Mesenchymal stem cell (in vitro differentiated cells and primary cell): ENCODE measurements at regions not wholly inside any gene's neighbourhood (a gene's known extent, or its start where the extent isn't known, plus 50 kb on each side); places are given as distances from the start of the nearest gene placed in this dataset.

Source experiments
- DNase-seq: peaks from one replicate; pipeline ENCODE4 v3.0.0-alpha.2; 2013
- H2AFZ ChIP-seq: one replicate; pipeline ENCODE4 v1.6.1; 2013; ENCODE audit warnings: low read depth, mild to moderate bottlenecking, control low read depth, inconsistent platforms, low read length, moderate library complexity
- H2AK5ac ChIP-seq: 2 replicates; pipeline ENCODE4 v1.6.1; 2013; ENCODE audit warnings: low read length, moderate library complexity, mild to moderate bottlenecking, inconsistent platforms; ENCODE audit not compliant: severe bottlenecking
- H2BK120ac ChIP-seq: one replicate; pipeline ENCODE4 v1.6.1; 2013; ENCODE audit warnings: low read depth, mild to moderate bottlenecking, inconsistent platforms, low read length, moderate library complexity
- H2BK12ac ChIP-seq, 2 experiments: one replicate each; pipeline ENCODE4 v1.6.1; 2013; ENCODE audit warnings: inconsistent platforms in 2 of 2, low read length in 2 of 2, mild to moderate bottlenecking in 2 of 2, moderate library complexity in 2 of 2, control low read depth in 1 of 2
- H2BK15ac ChIP-seq: one replicate; pipeline ENCODE4 v1.6.1; 2013; ENCODE audit warnings: mild to moderate bottlenecking, low read depth, inconsistent platforms; ENCODE audit not compliant: poor library complexity, severe bottlenecking
- H2BK5ac ChIP-seq: 2 replicates; pipeline ENCODE4 v1.6.1; 2013; ENCODE audit warnings: low read depth, mild to moderate bottlenecking, low read length, control low read depth, inconsistent platforms; ENCODE audit not compliant: poor library complexity, severe bottlenecking
- H3K14ac ChIP-seq, 2 experiments: one replicate each; pipeline ENCODE4 v1.6.1; 2013; ENCODE audit warnings: inconsistent platforms in 2 of 2, low read length in 2 of 2, control low read depth in 1 of 2, mild to moderate bottlenecking in 1 of 2, moderate library complexity in 1 of 2
- H3K18ac ChIP-seq, 2 experiments: one replicate each; pipeline ENCODE4 v1.6.1; 2013; ENCODE audit warnings: inconsistent platforms in 2 of 2, low read length in 2 of 2, control low read depth in 1 of 2, low read depth in 1 of 2, mild to moderate bottlenecking in 1 of 2
- H3K23ac ChIP-seq, 2 experiments: one replicate each; pipeline ENCODE4 v1.6.1; 2013; ENCODE audit warnings: inconsistent platforms in 2 of 2, low read length in 2 of 2, mild to moderate bottlenecking in 2 of 2, moderate library complexity in 2 of 2, control low read depth in 1 of 2
- H3K27ac ChIP-seq: 2 replicates; pipeline ENCODE4 v1.5.1; 2013; ENCODE audit warnings: mild to moderate bottlenecking, moderate library complexity, low read length, control low read depth, inconsistent platforms; ENCODE audit not compliant: poor library complexity, severe bottlenecking
- H3K27me3 ChIP-seq, 2 experiments: 2 replicates each; pipeline versions ENCODE4 v1.6.1 to v1.7.0; 2013; ENCODE audit warnings: low read length in 2 of 2, mild to moderate bottlenecking in 2 of 2, moderate library complexity in 2 of 2, control low read depth in 1 of 2, inconsistent platforms in 1 of 2; ENCODE audit not compliant: control insufficient read depth in 1 of 2, insufficient read depth in 1 of 2
- H3K36me3 ChIP-seq, 2 experiments: 2 replicates each; pipeline versions ENCODE4 v1.6.1 to v1.7.0; 2013; ENCODE audit warnings: low read length in 2 of 2, control low read depth in 1 of 2, inconsistent platforms in 1 of 2, low read depth in 1 of 2, mild to moderate bottlenecking in 1 of 2; ENCODE audit not compliant: insufficient read depth in 2 of 2, control insufficient read depth in 1 of 2
- H3K4ac ChIP-seq, 2 experiments: one replicate each; pipeline ENCODE4 v1.6.1; 2013; ENCODE audit warnings: inconsistent platforms in 2 of 2, low read length in 2 of 2, mild to moderate bottlenecking in 2 of 2, moderate library complexity in 2 of 2, control low read depth in 1 of 2, low read depth in 1 of 2
- H3K4me1 ChIP-seq: 2 replicates; pipeline ENCODE4 v1.6.1; 2013; ENCODE audit warnings: low read depth, low read length, control low read depth; ENCODE audit not compliant: control insufficient read depth, insufficient read depth
- H3K4me2 ChIP-seq: 2 replicates; pipeline ENCODE4 v1.6.1; 2013; ENCODE audit warnings: low read length, mild to moderate bottlenecking, inconsistent platforms; ENCODE audit not compliant: poor library complexity, severe bottlenecking
- H3K4me3 ChIP-seq, 2 experiments: 2 replicates each; pipeline versions ENCODE4 v1.5.1 to v1.7.0; 2013; ENCODE audit warnings: low read length in 2 of 2, mild to moderate bottlenecking in 2 of 2, control low read depth in 1 of 2, low read depth in 1 of 2; ENCODE audit not compliant: insufficient read depth in 1 of 2
- H3K79me1 ChIP-seq: replicated peaks from 2 replicates; pipeline ENCODE4 v1.6.1; 2013; ENCODE audit warnings: mild to moderate bottlenecking, control low read depth, low read length, inconsistent platforms; ENCODE audit not compliant: poor library complexity, severe bottlenecking
- H3K9ac ChIP-seq: 2 replicates; pipeline ENCODE4 v1.7.0; 2013; ENCODE audit warnings: mild to moderate bottlenecking, low read length, moderate library complexity
- H3K9me3 ChIP-seq: 2 replicates; pipeline ENCODE4 v1.7.0; 2013; ENCODE audit warnings: mild to moderate bottlenecking, low read length; ENCODE audit not compliant: control insufficient read depth
- H4K8ac ChIP-seq: one replicate; pipeline ENCODE4 v1.6.1; 2013; ENCODE audit warnings: inconsistent platforms, mild to moderate bottlenecking, low read length, moderate library complexity
- H4K91ac ChIP-seq: one replicate; pipeline ENCODE4 v1.6.1; 2013; ENCODE audit warnings: mild to moderate bottlenecking, low read length, inconsistent platforms
- WGBS: methylation state at CpG from one replicate; pipeline ENCODE4 v1.1.7; 2013; ENCODE audit warnings: mixed read lengths; 5-methylcytosine and 5-hydroxymethylcytosine counted together

DNA sequence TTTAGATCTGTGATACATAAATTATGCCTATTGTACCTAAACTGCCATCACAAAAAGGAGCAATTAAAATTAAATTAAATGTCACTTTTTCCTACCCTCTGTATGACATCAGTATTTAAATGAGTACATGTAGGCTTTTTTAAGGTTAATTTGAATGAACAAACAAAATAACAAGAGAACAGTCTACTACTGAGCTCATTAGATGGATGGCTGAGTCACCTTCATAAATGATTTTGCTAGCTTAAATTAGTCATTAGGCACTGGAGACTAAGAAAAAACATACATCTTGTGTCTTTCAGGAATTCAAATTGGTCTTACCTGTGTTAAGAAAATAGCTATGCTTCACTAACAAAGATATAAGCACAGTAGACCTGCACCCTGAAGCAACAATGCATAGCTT, 153.6 kb downstream of the RCN1 start:
- Histone ChIP-seq H3K9ac (no peak overlapping the region), H3K79me1 (no peaks in the 10 kb centered on the region), H3K27ac (no peak overlapping the region), H2BK15ac (no peak overlapping the region), H2AK5ac (no peak overlapping the region), H3K4me2 (no peak overlapping the region), H2BK120ac (no peak overlapping the region), H3K14ac (no peak overlapping the region), H4K91ac (no peak overlapping the region), H3K23ac (no peak overlapping the region), H3K4ac (no peak overlapping the region), H2BK12ac (no peak overlapping the region), H2BK5ac (no peak overlapping the region), H3K4me3 (no peak overlapping the region), H3K4me1 (no peaks in the 10 kb centered on the region), H4K8ac (no peak overlapping the region), H2AFZ (no peak overlapping the region), H3K9me3 (peaks cover 10% of the 10 kb centered on the region), H3K27me3 (peaks cover 0 to 1% of the 10 kb centered on the region in 2 experiments), H3K18ac (no peak overlapping the region), H3K36me3 (no peaks in the 10 kb centered on the region)
- DNase-seq: no peak

DNA sequence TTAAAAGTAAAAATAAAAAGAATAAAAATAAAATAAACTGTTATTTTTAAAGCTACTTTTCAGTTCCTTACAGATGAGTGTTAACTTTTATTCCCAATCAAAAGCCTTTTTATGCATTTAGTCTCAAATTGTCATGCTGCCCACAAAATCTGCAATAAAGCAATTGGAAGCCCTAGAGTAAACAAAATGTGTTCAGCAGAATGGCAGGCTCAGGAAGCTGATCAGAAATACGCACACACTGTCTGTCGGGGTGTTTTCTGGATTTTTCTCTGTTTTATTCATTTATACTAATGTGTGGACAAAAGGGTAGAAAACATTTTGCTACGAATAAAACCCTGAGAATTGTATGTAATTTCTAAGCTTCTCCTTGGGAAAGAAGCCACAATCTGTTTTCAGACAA, 162.8 kb downstream of the RCN1 start:
- Histone ChIP-seq H3K4ac (no peak overlapping the region), H3K23ac (no peak overlapping the region), H4K91ac (no peak overlapping the region), H2BK15ac (no peak overlapping the region), H3K27ac (no peak overlapping the region), H3K4me3 (no peak overlapping the region), H3K4me1 (no peaks in the 10 kb centered on the region), H3K18ac (no peak overlapping the region), H2AFZ (no peak overlapping the region), H3K4me2 (no peak overlapping the region), H2BK5ac (no peak overlapping the region), H3K14ac (no peak overlapping the region), H2BK12ac (no peak overlapping the region), H3K9ac (no peak overlapping the region), H2AK5ac (no peak overlapping the region), H3K79me1 (no peaks in the 10 kb centered on the region), H3K36me3 (no peaks in the 10 kb centered on the region), H2BK120ac (no peak overlapping the region), H3K27me3 (peaks cover 0 to 36% of the 10 kb centered on the region in 2 experiments), H3K9me3 (no peaks in the 10 kb centered on the region), H4K8ac (no peak overlapping the region)
- WGBS: 84% methylated on average over 3 of the region's 3 CpGs
- no peak for DNase-seq

DNA sequence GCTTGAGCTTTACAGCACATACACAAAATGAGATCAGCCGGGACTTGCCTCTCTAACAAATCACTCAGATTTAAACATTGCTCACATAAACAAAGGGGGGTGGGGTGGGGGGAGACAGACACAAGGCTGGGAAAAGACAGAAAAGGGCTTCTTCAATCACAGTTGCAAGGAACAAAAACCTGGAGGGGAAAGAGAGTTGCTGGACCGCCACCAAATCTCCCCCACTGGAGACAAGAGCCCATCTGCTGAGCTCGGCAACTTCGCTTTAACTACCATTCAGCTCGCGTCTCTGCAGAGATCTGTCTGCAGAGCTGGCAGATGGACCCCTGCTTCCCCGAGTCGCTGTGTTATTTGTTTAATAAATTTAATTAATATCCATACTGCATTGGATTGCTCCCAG, 165.0 kb downstream of the RCN1 start:
- no peak overlapping the region for H2AK5ac ChIP-seq
- no peak overlapping the region for H3K18ac ChIP-seq
- WGBS: 57% methylated on average over 1 of the region's 8 CpGs
- H3K27me3 ChIP-seq: peaks cover 0 to 26% of the 10 kb centered on the region in 2 experiments
- no peak overlapping the region for H3K4me3 ChIP-seq
- no peak overlapping the region for H2BK15ac ChIP-seq
- no peak overlapping the region for H4K91ac ChIP-seq
- H3K9ac ChIP-seq: no peak overlapping the region
- no peak overlapping the region for H2AFZ ChIP-seq
- no peak for DNase-seq
- no peak overlapping the region for H3K27ac ChIP-seq
- H2BK120ac ChIP-seq: no peak overlapping the region
- no peak overlapping the region for H3K4ac ChIP-seq
- H3K14ac ChIP-seq: no peak overlapping the region
- H3K4me1 ChIP-seq: no peaks in the 10 kb centered on the region
- no peaks in the 10 kb centered on the region for H3K36me3 ChIP-seq
- H2BK5ac ChIP-seq: no peak overlapping the region
- H3K79me1 ChIP-seq: no peaks in the 10 kb centered on the region
- H3K4me2 ChIP-seq: no peak overlapping the region
- H3K23ac ChIP-seq: no peak overlapping the region
- H3K9me3 ChIP-seq: no peaks in the 10 kb centered on the region
- H4K8ac ChIP-seq: no peak overlapping the region
- no peak overlapping the region for H2BK12ac ChIP-seq

DNA sequence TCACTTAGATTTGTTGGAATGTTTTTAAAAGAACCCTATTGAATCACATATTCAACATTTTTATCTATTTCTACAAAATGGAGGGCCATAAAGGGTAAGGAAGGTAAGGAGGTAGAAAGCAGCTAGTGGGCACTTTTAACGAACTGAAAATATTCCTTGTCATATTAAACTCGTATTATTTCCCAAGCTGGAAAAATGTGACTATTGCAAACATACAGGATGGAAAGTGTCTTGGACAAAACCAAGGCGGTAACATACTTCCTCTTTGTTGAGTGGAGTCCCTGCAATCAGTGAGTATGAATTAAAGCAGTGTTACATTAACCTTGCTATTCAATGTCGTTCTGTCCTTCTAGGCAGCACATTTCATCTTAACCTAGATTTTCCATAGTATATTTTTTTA, 165.6 kb downstream of the RCN1 start:
- Histone ChIP-seq H3K36me3 (no peaks in the 10 kb centered on the region), H3K27me3 (peaks cover 0 to 26% of the 10 kb centered on the region in 2 experiments), H3K4me3 (no peak overlapping the region), H3K4ac (no peak overlapping the region), H4K8ac (no peak overlapping the region), H2BK120ac (no peak overlapping the region), H3K4me2 (no peak overlapping the region), H2AFZ (no peak overlapping the region), H3K23ac (no peak overlapping the region), H3K27ac (no peak overlapping the region), H3K9me3 (no peaks in the 10 kb centered on the region), H3K9ac (no peak overlapping the region), H3K79me1 (no peaks in the 10 kb centered on the region), H2BK5ac (no peak overlapping the region), H2BK12ac (no peak overlapping the region), H3K4me1 (no peaks in the 10 kb centered on the region), H3K18ac (no peak overlapping the region), H2AK5ac (no peak overlapping the region), H4K91ac (no peak overlapping the region), H3K14ac (no peak overlapping the region), H2BK15ac (no peak overlapping the region)
- WGBS: 100% methylated on average over 3 of the region's 4 CpGs
- DNase-seq: no peak
